GM12878 (cell line): ENCODE measurements at regions not wholly inside any gene's neighbourhood (a gene's known extent, or its start where the extent isn't known, plus 50 kb on each side); places are given as distances from the start of the nearest gene placed in this dataset.

Experiments
- ATAC-seq: fragments of 200-7000 bp; cut with Tn5 transposase; 3 replicates; pipeline ENCODE4 v1.9.1; 2020; ENCODE audit warnings: mild to moderate bottlenecking, moderate library complexity
- BruUV-seq: library from RNA; stranded (reverse); fragments of 400-500 nt; replicated peaks from 2 replicates; lab custom pipeline; 2021; lab: Mats Ljungman, UMichigan
- CTCF ChIA-PET: fragments of 300-600 bp; sonication (Branson Sonifier 250); formaldehyde crosslinking; extraction: SDS; loops from one replicate; lab custom pipeline; 2021; ENCODE audit warnings: inconsistent platforms; lab: Yijun Ruan, JAX
- POLR2A ChIA-PET: fragments of 350-600 bp; formaldehyde crosslinking; extraction: SDS; loops from one replicate; lab custom pipeline; 2021; ENCODE audit warnings: inconsistent platforms; lab: Charles Lee
- RAD21 ChIA-PET: fragments of 300-600 bp; sonication (Branson Sonifier 250); formaldehyde crosslinking; loops from one replicate; lab custom pipeline; 2023; ENCODE audit warnings: antibody characterized with exemption; ENCODE audit not compliant: unreplicated experiment; lab: Charles Lee
- SMC1A ChIA-PET: fragments of 300-600 bp; sonication (Branson Sonifier 250); formaldehyde crosslinking; loops from one replicate; lab custom pipeline; 2023; ENCODE audit not compliant: unreplicated experiment, uncharacterized antibody; lab: Charles Lee
- DNase-seq: peaks from one replicate; pipeline ENCODE4 v3.0.0-alpha.2; 2011; ENCODE audit warnings: low read depth, low spot score
- FAIRE-seq: peaks from 3 replicates; lab custom pipeline; 2011; peaks lifted over from hg19 to GRCh38; lab: Jason Lieb, UNC
- H2AFZ ChIP-seq: 2 replicates; pipeline ENCODE4 v1.6.0; 2011; ENCODE audit warnings: low read depth, low read length, control low read depth; ENCODE audit not compliant: control insufficient read depth
- H3K27ac ChIP-seq: 2 replicates; pipeline ENCODE4 v1.5.1; 2011; ENCODE audit warnings: control low read depth; ENCODE audit not compliant: control insufficient read depth, insufficient read depth
- H3K27me3 ChIP-seq, 2 experiments: replicated peaks in 1 of 2; 2 replicates each; pipeline versions ENCODE4 v1.6.0 to v1.6.1; 2011; ENCODE audit warnings: low read length in 1 of 2; ENCODE audit not compliant: control insufficient read depth in 2 of 2, insufficient read depth in 2 of 2
- H3K36me3 ChIP-seq, 2 experiments: 2 replicates each; pipeline ENCODE4 v1.5.1; 2011; ENCODE audit warnings: low read length in 1 of 2; ENCODE audit not compliant: control insufficient read depth in 2 of 2, insufficient read depth in 2 of 2
- H3K4me1 ChIP-seq: 2 replicates; pipeline ENCODE4 v1.6.1; 2011; ENCODE audit warnings: mild to moderate bottlenecking, low read length, moderate library complexity, mixed read lengths; ENCODE audit not compliant: control insufficient read depth, insufficient read depth
- H3K4me2 ChIP-seq: 2 replicates; pipeline ENCODE4 v1.6.0; 2011; ENCODE audit warnings: control low read depth; ENCODE audit not compliant: control insufficient read depth, insufficient read depth
- H3K4me3 ChIP-seq: fragments of 200-600 bp; sonication (generic); 2 replicates; pipeline ENCODE4 v1.5.1; 2016
- H3K79me2 ChIP-seq: 2 replicates; pipeline ENCODE4 v1.6.0; 2011; ENCODE audit warnings: low read length; ENCODE audit not compliant: control insufficient read depth, insufficient read depth
- H3K9ac ChIP-seq: 2 replicates; pipeline ENCODE4 v1.8.0; 2011; ENCODE audit warnings: low read length, control low read depth, mixed read lengths; ENCODE audit not compliant: control insufficient read depth, insufficient read depth
- H3K9me3 ChIP-seq: replicated peaks from 3 replicates; pipeline ENCODE4 v1.5.1; 2011; ENCODE audit warnings: mild to moderate bottlenecking, low read length; ENCODE audit not compliant: control insufficient read depth, insufficient read depth
- H4K20me1 ChIP-seq: 2 replicates; pipeline ENCODE4 v1.6.0; 2011; ENCODE audit not compliant: control insufficient read depth, insufficient read depth
- GABPA ChIP-seq: IDR thresholded peaks from 2 replicates; pipeline ENCODE4 v1.6.1; 2014; ENCODE audit warnings: antibody characterized with exemption, low read depth, mild to moderate bottlenecking, inconsistent platforms
- MTA2 ChIP-seq: fragments of 450-650 bp; IDR thresholded peaks from 2 replicates; pipeline ENCODE4 v1.6.1; 2016; ENCODE audit warnings: low read depth, mild to moderate bottlenecking, moderate library complexity
- NFYB ChIP-seq: IDR thresholded peaks from 2 replicates; pipeline ENCODE4 v1.6.1; 2011; ENCODE audit warnings: low read depth, mild to moderate bottlenecking, low read length, improper control_type of control experiment, moderate library complexity; ENCODE audit not compliant: insufficient read depth
- TBL1XR1 ChIP-seq: IDR thresholded peaks from 2 replicates; pipeline ENCODE4 v1.6.1; 2012; ENCODE audit warnings: low read depth, low read length, improper control_type of control experiment
- WGBS: methylation state at CpG from one replicate; pipeline ENCODE4 v1.1.6; 2016; ENCODE audit warnings: low lambda C conversion rate; ENCODE audit not compliant: insufficient replicate concordance, insufficient coverage; ENCODE audit errors: missing lambda C conversion rate; 5-methylcytosine and 5-hydroxymethylcytosine counted together
- in situ Hi-C: fragments of 300-500 bp; cut with MboI; formaldehyde crosslinking; loops from 9 replicates; pipeline ENCODE4 v1.14.3; 2018; ENCODE audit warnings: mixed read lengths
- intact Hi-C: fragments of 100-400 bp; cut with micrococcal nuclease; formaldehyde crosslinking; loops from one replicate; pipeline ENCODE4 v1.14.2; 2022; ENCODE audit not compliant: unreplicated experiment

GRCh38 chr3:1774597-1774996, 324.1 kb upstream of the CNTN4 start:
- no peak overlapping the region for H3K4me3 ChIP-seq
- in situ Hi-C loops = no loop called here
- ATAC-seq = no peak
- no peaks in the 10 kb centered on the region for H3K79me2 ChIP-seq
- H2AFZ ChIP-seq = no peak overlapping the region
- no peak for DNase-seq
- H3K9ac ChIP-seq = no peak overlapping the region
- no peak for FAIRE-seq
- intact Hi-C loops = no loop called here
- TF ChIP-seq NFYB (no peak), TBL1XR1 (no peak)
- RAD21 ChIA-PET = no interaction called here
- no peaks in the 10 kb centered on the region for H4K20me1 ChIP-seq
- CTCF ChIA-PET = no interaction called here
- no peaks in the 10 kb centered on the region for H3K36me3 ChIP-seq
- H3K9me3 ChIP-seq = no peaks in the 10 kb centered on the region
- WGBS = 0% methylated on average over 3 of the region's 3 CpGs
- H3K27me3 ChIP-seq = no peaks in the 10 kb centered on the region
- SMC1A ChIA-PET = no interaction called here
- H3K4me1 ChIP-seq = no peaks in the 10 kb centered on the region
- no peak overlapping the region for H3K27ac ChIP-seq
- no peak overlapping the region for H3K4me2 ChIP-seq
- no TSS peak for BruUV-seq
- POLR2A ChIA-PET = no interaction called here

GRCh38 chr3:1775321-1775720, 323.3 kb upstream of the CNTN4 start:
- in situ Hi-C loops = no loop called here
- no peak overlapping the region for H3K4me3 ChIP-seq
- no peak for ATAC-seq
- WGBS = 2% methylated on average over 6 of the region's 6 CpGs
- H4K20me1 ChIP-seq = no peaks in the 10 kb centered on the region
- TF ChIP-seq MTA2 (no peak), GABPA (no peak)
- ChIA-PET POLR2A (no interaction called here), CTCF (no interaction called here), SMC1A (no interaction called here), RAD21 (no interaction called here)
- BruUV-seq = no TSS peak
- no peaks in the 10 kb centered on the region for H3K27me3 ChIP-seq
- intact Hi-C loops = no loop called here
- no peaks in the 10 kb centered on the region for H3K79me2 ChIP-seq
- no peak overlapping the region for H3K9ac ChIP-seq
- H3K4me2 ChIP-seq = no peak overlapping the region
- no peak for FAIRE-seq
- no peaks in the 10 kb centered on the region for H3K4me1 ChIP-seq
- DNase-seq = no peak
- no peak overlapping the region for H2AFZ ChIP-seq
- no peaks in the 10 kb centered on the region for H3K9me3 ChIP-seq
- no peak overlapping the region for H3K27ac ChIP-seq
- no peaks in the 10 kb centered on the region for H3K36me3 ChIP-seq
